Lower leg skin (tissue), 3 donors: ENCODE measurements at regions not wholly inside any gene's neighbourhood (a gene's known extent, or its start where the extent isn't known, plus 50 kb on each side); places are given as distances from the start of the nearest gene placed in this dataset.

Source experiments
- CTCF ChIP-seq, 3 donors: fragments of 450-650 bp; IDR thresholded peaks; one replicate each; pipeline ENCODE4 v1.5.1; 2016; ENCODE audit warnings: antibody characterized with exemption in 3 of 3, mild to moderate bottlenecking in 3 of 3, moderate library complexity in 2 of 3
- POLR2A ChIP-seq, 2 donors: fragments of 450-650 bp; IDR thresholded peaks; one replicate each; pipeline ENCODE4 v1.6.1; 2016 to 2017; ENCODE audit warnings: antibody characterized with exemption in 2 of 2, mild to moderate bottlenecking in 1 of 2, moderate library complexity in 1 of 2

- TF ChIP-seq CTCF (IDR thresholded peaks at IDR 0.05) (no peak), POLR2A (IDR thresholded peaks at IDR 0.05) (no peak)
Observed at GRCh38 chr18:34115409-34116081, 109.2 kb downstream of the NOL4 start.
